HG02610 (cell line): ENCODE measurements at regions not wholly inside any gene's neighbourhood (a gene's known extent, or its start where the extent isn't known, plus 50 kb on each side); places are given as distances from the start of the nearest gene placed in this dataset.

Experiments used
- ATAC-seq: cut with Tn5 transposase; IDR thresholded peaks from one replicate; pipeline ENCODE4 v1.9.1; 2021; ENCODE audit warnings: mild to moderate bottlenecking, moderate library complexity; ENCODE audit not compliant: unreplicated experiment

DNA sequence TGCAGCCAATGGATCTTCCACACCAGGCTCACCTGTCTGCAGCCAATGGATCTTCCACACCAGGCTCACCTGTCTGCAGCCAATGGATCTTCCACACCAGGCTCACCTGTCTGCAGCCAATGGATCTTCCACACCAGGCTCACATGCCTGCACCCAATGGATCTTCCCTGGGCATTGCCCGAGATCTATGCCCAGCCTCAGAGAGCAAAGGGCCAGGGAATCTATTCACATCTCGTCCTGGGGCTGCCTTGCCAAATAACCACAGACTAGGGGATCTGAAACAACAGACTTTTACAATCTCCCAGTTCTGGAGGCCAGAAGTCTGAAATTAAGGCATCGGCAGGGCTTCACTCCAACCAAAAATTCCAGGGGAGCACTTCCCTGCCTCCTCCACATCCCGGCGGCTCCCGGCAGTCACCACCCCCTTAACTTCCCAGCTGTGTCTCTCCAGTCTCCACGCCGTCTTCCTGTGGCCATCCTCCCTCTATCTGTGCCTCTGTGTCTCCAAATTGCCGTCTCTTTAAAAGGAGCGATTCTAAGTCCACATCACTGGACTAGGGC lies 92.4 kb upstream of the PPP2R2D start:
- ATAC-seq = no peak

DNA sequence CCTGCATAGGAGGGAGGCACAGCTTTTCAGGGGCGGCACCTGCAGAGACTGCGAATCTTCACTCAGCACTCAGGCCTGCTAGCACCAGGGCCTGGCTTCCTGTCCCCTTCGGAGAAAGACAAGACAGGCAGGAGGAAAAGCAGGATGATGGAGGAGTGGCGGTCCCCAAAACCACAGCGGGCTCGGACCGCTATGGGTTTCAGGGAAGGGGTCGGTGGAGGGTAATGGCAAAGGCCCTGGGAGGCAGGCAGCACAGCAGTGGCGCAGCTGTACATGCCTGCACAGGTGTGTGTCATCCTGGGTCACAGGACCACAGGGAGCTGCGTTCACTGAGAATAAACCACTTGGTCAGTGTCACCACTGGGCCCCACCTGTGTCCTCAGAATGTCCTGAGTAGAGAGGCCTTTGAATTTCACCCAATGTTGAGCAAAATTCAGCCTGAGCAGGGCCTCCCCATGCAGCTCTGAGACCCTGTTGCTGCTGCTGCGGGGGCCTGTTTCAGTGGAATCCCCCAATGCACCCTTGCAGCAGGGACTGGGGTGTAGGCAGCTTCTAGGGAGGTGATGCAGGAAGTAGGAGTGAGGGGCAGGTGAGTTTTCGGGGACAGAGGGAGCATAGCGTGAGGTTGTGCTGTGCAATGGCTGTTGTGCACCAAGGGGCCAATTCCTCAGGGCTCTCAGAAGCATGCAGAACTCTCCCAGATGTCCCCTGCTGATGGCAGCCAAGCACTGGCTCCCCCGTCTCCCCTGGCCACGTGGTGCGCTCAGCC lies 90.6 kb upstream of the PPP2R2D start:
- ATAC-seq = no peak

DNA sequence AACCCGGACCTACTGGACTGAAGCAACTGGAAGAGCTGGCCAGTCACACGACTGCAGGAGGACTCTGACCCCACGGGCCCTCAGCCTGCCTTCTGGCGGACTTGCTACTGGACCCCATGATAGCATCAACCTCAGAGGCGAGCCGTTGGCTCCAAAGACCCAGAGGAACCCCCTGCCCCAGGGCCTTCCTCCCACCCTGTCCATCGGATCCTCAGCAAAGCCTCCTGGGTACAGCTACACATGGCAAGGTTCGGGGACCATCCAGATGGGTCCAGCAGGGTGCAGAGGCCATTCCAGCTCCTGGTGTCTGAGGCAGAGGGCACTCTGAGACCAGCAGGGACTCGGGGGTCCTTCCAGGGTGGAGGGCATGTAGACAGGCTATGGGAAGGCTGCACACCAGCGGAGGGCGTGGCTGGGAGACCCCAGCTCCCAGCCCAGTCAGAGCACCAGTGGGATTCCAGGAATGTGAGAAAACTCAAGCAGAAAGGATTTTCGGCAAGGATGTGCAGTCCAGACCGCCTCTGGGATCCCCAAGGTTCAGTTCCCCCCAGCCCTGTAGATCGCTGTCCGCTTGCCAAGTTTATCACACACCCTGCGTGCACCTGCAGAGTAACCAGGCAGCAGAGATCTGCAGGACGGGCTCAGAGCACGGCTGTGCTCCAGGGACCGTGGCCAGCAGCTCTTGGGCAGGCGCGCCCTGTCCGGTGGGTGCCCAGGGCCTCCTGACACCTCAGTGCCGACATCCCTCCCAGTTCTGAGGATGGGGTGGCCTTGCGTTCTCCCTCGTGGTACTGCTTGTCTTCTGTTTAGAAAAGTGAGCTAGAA lies 89.8 kb upstream of the PPP2R2D start:
- ATAC-seq = no peak

DNA sequence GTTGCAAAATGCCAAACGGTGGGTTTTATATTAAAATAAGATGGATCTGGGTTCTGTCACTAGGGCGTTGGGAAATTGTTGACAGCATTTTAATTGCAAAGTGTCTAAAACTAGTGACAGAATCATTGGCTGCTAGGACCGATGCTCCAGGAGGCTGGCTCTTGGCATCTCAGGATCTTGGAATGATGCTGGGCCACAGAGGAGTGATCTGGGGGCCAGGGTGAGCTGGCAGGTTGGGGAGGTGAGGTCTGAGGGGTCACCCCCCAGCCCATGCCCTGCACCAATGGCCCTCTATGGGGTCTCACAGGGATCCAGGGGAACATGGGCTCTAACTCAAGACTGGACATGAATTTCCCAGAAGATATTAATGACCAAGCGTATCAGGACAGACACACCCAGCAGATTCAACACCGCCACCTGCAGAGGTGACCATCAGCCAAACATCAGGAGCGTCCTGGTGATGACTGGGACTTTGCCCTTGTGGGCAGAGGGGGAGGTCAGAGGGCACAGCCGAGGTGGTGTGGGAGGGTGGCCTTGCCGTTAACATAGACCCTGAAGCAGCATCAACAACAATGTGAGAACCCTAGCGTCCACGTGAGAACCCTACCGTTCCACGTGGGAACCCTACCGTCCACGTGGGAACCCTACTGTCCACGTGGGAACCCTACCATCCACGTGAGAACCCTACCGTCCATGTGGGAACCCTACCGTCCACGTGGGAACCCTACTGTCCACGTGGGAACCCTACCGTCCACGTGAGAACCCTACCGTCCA lies 89.0 kb upstream of the PPP2R2D start:
- ATAC-seq = no peak

DNA sequence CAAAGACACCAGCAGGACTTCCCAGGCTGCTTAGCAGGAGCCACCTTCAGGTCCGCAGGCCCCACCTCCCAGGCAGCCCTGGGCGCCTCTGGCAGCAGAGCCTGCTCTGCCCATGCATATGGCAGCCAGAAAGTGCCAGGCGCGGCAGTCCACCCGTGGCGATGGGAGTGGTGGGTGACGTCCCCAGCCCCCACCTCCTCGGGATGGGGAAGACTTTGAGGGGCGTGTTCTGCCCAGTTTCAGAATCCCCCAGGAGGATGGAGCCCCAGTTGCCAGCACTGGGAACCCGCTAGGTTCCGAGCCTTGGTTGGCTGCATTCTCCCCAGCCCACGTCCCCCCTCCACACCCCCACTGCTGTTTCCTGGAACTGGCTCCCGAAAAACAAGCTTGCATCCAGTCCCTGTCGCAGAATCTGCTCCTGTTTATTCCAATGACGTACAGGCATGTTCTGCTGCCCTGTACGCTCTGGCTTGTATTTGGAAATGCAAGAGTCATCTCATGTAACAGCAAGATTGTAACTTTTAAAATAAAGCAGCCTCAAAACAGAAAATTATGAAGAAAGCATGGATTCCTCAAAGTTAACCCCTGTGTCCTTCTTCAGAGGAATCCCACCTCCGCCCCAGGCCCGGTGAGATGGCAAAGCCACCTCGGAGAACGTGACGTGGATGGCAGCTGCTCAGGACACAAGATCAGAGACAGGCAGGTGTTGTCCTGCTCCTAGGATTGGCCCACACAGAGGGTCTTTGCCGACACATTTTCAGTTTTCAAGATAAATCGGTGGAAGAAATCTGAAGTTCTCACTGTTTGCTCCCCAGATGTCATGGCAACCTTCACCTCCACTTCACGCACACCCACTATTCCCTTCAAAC lies 87.8 kb upstream of the PPP2R2D start:
- ATAC-seq = no peak

DNA sequence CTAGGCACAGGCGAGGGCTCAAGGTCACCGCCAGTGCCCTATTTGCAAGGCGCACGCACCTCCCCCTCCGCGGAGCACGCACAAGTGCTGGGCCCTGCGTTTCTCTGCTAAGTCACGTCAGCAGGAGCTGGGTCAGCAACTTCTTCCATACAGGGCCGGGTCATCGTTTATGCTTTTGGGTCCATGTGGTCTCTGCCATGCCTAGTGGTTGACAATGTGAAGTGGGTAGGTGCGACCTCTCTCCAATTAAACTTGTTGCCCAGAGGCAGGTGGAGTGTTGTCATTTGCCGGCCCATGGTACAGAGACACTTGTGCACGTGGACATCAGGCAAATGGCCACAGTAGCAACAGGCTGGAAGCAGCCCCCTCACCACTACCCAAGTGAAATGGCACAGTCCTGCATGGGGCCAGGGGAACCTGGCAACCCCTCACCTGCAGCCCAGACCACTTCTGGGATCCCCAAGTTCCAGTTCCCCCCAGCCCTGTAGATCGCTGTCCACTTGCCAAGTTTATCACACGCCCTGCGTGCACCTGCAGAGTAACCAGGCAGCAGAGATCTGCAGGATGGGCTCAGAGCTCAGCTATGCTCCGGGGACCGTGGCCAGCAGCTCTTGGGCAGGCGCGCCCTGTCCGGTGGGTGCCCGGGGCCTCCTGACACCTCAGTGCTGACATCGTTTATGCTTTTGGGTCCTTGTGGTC lies 86.1 kb upstream of the PPP2R2D start:
- ATAC-seq = no peak

DNA sequence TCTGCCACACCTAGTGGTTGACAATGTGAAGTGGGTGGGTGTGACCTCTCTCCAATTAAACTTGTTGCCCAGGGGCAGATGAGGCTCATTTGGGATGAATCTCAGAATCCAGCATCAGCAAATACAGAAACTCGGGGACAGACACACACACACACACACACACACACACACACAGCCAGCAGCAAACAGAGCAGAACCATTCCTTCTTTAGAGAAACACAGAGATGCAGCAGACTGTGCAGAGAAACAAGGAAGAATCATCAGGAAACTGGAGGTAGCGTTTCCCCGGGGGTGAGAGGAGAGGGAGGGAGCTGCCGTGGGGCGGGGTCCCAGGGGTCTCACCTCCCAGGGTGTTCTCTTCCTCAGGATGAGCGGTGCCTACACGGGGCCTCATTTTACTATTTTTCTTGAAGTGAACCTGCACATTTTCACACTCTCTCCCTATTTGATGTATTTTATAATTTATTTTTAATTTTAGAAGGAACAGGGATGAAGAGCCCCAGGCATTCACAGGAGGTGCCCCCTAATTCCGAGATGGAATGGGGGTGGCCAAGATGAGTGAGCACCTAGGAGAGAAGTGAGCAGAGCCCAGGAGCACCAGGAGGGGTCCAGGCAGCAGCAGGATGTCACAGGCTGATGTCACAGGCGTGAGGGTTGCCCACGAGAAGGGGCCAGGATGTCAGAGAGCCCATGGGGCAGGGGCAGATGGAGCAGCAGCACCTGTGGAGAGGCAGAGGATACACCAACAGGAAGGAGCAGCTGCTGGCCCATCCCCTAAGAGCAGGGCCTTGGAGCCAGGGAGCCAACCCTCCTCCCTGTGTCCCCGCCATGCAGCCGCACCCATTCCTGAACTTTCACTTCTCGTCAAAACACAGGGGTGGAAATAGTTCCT lies 85.3 kb upstream of the PPP2R2D start:
- no peak for ATAC-seq

DNA sequence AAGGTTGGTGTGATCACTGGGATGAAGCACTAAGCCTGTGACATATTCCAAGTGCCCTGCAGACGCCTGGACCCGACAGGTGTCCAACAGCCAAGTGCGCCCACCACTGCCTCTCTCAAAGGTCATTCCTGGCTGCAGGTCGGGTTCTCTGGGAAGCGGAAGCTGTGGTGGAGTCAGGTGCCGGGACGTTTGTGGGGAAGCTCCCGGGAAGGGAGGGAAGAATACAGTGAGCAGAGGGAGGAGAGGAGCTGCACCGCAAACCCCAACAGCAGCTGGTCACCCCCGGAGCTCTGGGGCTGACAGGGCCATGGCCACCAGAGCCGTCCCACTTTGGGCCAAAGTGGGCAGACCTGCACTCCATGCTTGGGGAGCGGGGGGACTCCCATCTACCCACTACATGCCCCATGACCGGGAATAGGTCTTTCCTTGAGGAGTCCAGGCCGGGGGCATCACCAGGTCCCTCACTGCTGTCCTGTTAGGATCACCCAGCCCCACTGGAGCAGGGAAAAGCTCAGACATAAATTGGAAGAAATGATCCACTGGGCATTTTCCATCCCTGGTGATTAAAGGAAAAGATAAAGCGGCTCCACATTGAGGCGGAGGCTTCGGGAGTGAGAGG lies 84.5 kb upstream of the PPP2R2D start:
- no peak for ATAC-seq

DNA sequence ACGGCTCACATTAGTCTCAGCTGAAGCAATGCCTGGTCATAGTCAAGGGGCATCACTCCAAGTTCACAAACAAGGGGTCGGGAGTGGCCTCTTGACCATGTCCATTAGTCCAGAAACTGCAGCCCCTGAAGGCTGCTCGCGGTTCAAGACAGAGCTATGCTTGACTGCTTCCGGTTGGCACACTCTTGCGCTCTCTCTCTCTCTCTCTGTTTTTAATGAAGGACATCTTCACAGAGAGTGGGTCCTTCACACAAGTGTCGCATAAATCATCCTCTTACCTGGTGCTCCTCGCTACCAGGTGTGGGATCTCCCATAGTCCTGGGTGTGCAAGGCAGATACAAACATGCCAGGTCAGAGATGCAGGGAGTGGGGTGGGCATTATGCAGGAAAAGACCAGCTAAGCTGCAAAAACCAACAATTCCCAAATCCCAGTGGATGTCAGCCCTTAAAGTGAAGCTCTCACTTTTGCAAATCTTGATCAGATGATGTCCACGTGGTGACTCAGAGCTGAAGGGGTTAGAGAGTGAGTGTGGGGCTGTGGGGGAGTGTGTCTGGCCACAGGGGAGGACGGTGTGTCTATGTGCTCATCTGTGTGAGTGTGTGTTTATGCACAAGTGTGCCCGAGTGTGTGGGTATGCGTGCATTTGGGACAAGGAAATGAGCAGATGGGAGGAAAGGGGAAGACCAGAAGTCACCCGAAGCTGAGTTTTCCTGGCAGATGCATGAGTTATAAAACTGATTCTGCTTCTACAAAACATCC lies 83.7 kb upstream of the PPP2R2D start:
- no peak for ATAC-seq

DNA sequence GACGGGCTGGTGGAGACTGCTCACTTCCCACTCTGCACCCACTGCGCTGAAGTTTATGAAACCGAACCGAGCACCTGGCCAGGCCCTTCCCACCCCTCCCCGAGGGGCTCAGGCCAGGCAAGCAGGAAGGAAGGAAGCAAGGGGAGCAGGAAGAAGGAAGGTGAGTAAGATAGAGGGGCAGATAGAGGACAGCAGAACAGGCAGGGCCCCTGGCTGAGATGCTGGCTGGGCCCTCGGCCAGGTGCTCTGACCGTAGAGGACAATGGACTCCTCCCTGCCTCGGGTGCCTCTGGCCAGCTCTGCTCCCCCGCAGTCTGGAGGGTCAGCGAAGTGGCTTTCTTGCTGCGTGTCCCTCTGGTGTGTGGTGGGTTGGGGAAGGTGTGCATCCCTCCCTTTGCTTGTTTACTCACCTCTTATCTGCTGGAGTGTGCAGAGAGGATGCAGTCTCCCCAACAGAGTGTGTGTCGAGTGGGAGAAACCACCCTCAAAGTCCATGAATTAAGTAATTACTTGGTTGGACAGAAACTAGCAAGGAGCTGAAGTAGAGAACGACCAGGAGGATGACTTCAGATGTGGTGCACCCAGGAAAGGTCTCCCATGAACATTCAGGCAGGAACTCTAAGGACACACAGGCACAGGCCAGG lies 82.8 kb upstream of the PPP2R2D start:
- no peak for ATAC-seq

DNA sequence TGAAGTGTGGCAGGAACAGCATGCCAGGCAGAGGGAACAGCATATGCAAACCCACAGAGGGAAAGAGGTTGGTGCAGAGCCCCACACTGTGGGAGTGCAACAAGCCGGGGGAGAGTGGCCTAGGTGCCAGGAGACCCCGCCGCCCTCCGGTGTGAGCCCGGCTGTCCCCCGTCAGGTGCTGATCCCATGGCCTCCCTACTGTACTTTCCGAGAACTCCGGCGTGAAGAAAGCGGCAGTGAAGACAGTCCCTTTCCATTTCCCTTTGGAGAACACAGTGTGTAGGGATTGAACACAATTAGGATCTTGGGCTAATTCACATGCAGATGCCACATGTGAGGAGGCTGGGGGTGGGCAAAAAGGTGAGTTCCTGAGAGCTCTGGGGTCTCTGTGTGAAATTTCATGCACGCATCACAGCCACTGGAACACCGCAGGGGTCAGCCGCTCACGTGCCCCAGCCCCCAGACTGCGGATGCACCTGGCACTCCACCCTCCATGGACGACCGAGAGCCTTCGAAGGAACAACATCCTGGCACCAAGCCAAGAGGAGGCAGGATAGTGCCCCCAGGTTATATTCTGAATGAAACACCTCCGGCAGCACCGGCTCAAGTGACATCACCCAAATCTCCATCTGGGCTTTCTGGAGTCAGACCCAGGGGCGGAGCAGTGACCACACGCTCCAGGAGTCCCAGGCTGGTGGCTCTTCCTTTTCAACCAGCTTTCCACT lies 82.1 kb upstream of the PPP2R2D start:
- ATAC-seq = no peak

DNA sequence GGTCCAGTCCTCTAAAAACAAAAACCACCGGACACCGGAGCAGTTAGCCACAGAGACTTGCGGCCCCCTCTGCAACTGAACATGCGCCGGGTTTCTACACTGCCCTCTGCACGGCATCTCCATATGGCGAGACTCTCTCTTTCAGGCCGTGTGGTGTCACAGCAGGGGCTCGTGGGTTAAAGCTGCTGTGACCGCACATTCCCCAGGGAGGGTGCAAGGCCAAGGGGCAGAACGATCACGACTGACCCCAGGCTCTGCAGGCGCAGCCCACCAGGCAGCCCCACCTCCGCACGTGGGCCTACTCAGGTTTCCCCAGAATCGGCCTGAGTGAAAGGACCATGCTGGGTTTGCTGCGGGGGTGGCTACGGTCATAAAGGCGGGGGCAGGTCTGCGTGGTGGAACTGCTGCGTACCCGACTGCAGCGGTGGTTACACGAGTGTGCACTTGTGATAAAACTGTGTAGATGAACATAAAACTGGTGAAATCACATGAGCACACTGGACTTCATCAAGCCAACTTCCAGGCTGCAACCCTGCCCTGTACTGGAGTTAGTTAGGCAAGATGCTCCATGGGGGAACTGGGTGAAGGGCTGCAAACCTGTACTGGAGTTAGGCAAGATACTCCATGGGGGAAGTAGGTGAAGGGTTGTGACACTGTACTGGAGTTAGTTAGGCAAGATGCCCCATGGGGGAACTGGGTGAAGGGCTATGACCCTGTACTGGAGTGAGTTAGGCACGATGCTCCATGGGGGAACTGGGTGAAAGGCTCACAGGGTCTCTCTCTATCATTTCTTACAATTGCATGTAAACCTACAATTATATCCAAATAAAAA lies 81.4 kb upstream of the PPP2R2D start:
- no peak for ATAC-seq

DNA sequence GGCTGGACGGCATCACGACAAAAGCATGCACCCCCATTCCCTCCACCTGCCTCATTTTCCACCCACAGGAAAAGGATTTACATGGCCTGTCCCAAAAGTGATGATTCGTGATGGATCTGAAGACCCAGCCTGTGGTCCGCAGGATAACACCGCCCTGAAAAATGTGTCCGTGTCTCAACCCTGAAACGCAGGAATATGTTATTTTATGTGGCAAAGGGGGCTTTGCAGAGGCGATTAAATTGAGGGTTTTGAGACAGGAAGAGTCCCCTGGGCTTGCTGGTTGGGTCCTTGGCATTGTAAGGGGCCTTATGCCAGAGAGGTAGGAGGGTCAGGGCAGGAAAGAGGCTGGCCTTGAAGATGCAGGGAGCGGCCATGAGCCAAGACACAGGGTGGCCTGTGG lies 80.2 kb upstream of the PPP2R2D start:
- ATAC-seq = no peak

DNA sequence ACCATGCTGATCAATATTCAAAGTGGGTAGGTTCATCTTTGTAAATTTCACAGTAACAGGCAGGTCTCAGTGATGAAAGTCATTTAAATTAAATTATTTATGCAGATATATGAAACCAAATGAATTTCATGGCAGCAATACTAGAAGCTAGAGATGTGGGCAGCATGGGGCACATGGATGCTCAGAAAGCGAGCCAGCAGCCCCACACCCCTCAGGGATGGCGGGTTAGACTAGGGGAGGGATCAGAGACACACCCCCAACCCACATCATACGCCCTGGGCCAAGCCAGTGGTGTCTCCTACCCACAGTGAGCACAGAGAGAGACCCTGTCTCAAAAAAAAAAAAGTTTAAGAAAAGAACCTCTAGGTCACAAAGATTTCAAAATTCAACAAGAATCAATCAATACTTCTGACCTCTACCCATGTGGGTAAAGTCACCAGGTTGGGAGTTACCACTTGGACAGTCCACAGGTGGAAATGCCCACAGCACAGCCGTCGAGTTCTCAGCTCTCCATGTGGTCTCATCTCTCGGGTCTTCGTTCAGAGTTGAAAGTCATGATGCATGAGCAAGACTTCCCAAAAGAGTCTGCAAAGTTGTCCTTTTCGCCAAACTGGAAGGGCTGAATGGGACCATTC lies 79.3 kb upstream of the PPP2R2D start:
- no peak for ATAC-seq
